ENCODE measurements at regions not wholly inside any gene's neighbourhood (a gene's known extent, or its start where the extent isn't known, plus 50 kb on each side); places are given as distances from the start of the nearest gene placed in this dataset.

- H3K27ac Mint-ChIP-seq: no peak overlapping the region
- H3K4me3 Mint-ChIP-seq: no peak overlapping the region
- ATAC-seq (ENCODE audit: low read depth in 2 of 2) (no peak), DNase-seq (no peak)
- H3K4me1 Mint-ChIP-seq: no peaks in the 10 kb centered on the region
- H3K36me3 Mint-ChIP-seq: no peaks in the 10 kb centered on the region
- no peaks in the 10 kb centered on the region for H3K27me3 Mint-ChIP-seq
- H3K27me3 ChIP-seq (ENCODE audit: control insufficient read depth, insufficient read depth, low read length): no peaks in the 10 kb centered on the region
- no peak overlapping the region for H3K27ac ChIP-seq (ENCODE audit: insufficient read depth, low read length, poor library complexity, severe bottlenecking)
- peaks cover 3 to 14% (median 5%) of the 10 kb centered on the region in 7 donors for H3K9me3 Mint-ChIP-seq
- no peak overlapping the region for H3K4me3 ChIP-seq (ENCODE audit: low read depth, low read length)
- no peaks in the 10 kb centered on the region for H3K4me1 ChIP-seq (ENCODE audit: control insufficient read depth, insufficient read depth, low read length, poor library complexity, severe bottlenecking)
- no peaks in the 10 kb centered on the region for H3K36me3 ChIP-seq (ENCODE audit: control insufficient read depth, insufficient read depth, low read length)
- H3K9me3 ChIP-seq (ENCODE audit: control insufficient read depth in 2 of 2, low read length in 2 of 2): peaks cover 0 to 8% of the 10 kb centered on the region in 2 experiments
Observed at GRCh38 chr10:42883993-42884983, 101.7 kb downstream of the BMS1 start.

- H3K4me1 Mint-ChIP-seq: no peaks in the 10 kb centered on the region
- no peaks in the 10 kb centered on the region for H3K36me3 ChIP-seq (ENCODE audit: control insufficient read depth, insufficient read depth, low read length)
- H3K4me1 ChIP-seq (ENCODE audit: control insufficient read depth, insufficient read depth, low read length, poor library complexity, severe bottlenecking): no peaks in the 10 kb centered on the region
- no peaks in the 10 kb centered on the region for H3K27me3 ChIP-seq (ENCODE audit: control insufficient read depth, insufficient read depth, low read length)
- no peaks in the 10 kb centered on the region for H3K36me3 Mint-ChIP-seq
- no peak overlapping the region for H3K27ac ChIP-seq (ENCODE audit: insufficient read depth, low read length, poor library complexity, severe bottlenecking)
- no peaks in the 10 kb centered on the region for H3K27me3 Mint-ChIP-seq
- no peak for DNase-seq
- H3K27ac Mint-ChIP-seq: no peak overlapping the region
- no peak overlapping the region for H3K4me3 ChIP-seq (ENCODE audit: low read depth, low read length)
- ATAC-seq (ENCODE audit: low read depth in 2 of 2): no peak
- no peak overlapping the region for H3K4me3 Mint-ChIP-seq
- peaks cover 0 to 8% of the 10 kb centered on the region in 2 experiments for H3K9me3 ChIP-seq (ENCODE audit: control insufficient read depth in 2 of 2, low read length in 2 of 2)
- H3K9me3 Mint-ChIP-seq: peaks cover 3 to 14% (median 5%) of the 10 kb centered on the region in 7 donors
Observed at GRCh38 chr10:42885491-42886270, 103.1 kb downstream of the BMS1 start.

- H3K36me3 ChIP-seq (ENCODE audit: control insufficient read depth, insufficient read depth, low read length): no peaks in the 10 kb centered on the region
- Mint-ChIP-seq H3K27ac (no peak overlapping the region), H3K36me3 (no peaks in the 10 kb centered on the region), H3K4me3 (no peak overlapping the region), H3K9me3 (peaks cover 0 to 2% (median under 1%) of the 10 kb centered on the region in 7 donors), H3K4me1 (no peaks in the 10 kb centered on the region), H3K27me3 (no peaks in the 10 kb centered on the region)
- no peak overlapping the region for H3K4me3 ChIP-seq (ENCODE audit: low read depth, low read length)
- DNase-seq (no peak), ATAC-seq (ENCODE audit: low read depth in 2 of 2) (no peak)
- peaks cover 0 to under 1% of the 10 kb centered on the region in 2 experiments for H3K9me3 ChIP-seq (ENCODE audit: control insufficient read depth in 2 of 2, low read length in 2 of 2)
- H3K4me1 ChIP-seq (ENCODE audit: control insufficient read depth, insufficient read depth, low read length, poor library complexity, severe bottlenecking): no peaks in the 10 kb centered on the region
- H3K27me3 ChIP-seq (ENCODE audit: control insufficient read depth, insufficient read depth, low read length): no peaks in the 10 kb centered on the region
- no peak overlapping the region for H3K27ac ChIP-seq (ENCODE audit: insufficient read depth, low read length, poor library complexity, severe bottlenecking)
Observed at GRCh38 chr10:42887734-42888503, 105.3 kb downstream of the BMS1 start.

GRCh38 chr10:42888504-42889095, 106.0 kb downstream of the BMS1 start:
- ATAC-seq (ENCODE audit: low read depth in 2 of 2) (no peak), DNase-seq (no peak)
- Histone ChIP-seq H3K27me3 (ENCODE audit: control insufficient read depth, insufficient read depth, low read length) (no peaks in the 10 kb centered on the region), H3K36me3 (ENCODE audit: control insufficient read depth, insufficient read depth, low read length) (no peaks in the 10 kb centered on the region), H3K4me1 (ENCODE audit: control insufficient read depth, insufficient read depth, low read length, poor library complexity, severe bottlenecking) (no peaks in the 10 kb centered on the region), H3K9me3 (ENCODE audit: control insufficient read depth in 2 of 2, low read length in 2 of 2) (no peaks in the 10 kb centered on the region), H3K27ac (ENCODE audit: insufficient read depth, low read length, poor library complexity, severe bottlenecking) (no peak overlapping the region), H3K4me3 (ENCODE audit: low read depth, low read length) (no peak overlapping the region)
- Mint-ChIP-seq H3K27ac (no peak overlapping the region), H3K4me1 (no peaks in the 10 kb centered on the region), H3K4me3 (no peak overlapping the region), H3K27me3 (no peaks in the 10 kb centered on the region), H3K9me3 (peaks cover 0 to 2% (median 0%) of the 10 kb centered on the region in 7 donors), H3K36me3 (no peaks in the 10 kb centered on the region)

- Histone ChIP-seq H3K4me3 (ENCODE audit: low read depth, low read length) (no peak overlapping the region), H3K27ac (ENCODE audit: insufficient read depth, low read length, poor library complexity, severe bottlenecking) (no peak overlapping the region), H3K36me3 (ENCODE audit: control insufficient read depth, insufficient read depth, low read length) (no peaks in the 10 kb centered on the region), H3K9me3 (ENCODE audit: control insufficient read depth in 2 of 2, low read length in 2 of 2) (peaks cover 0 to 4% of the 10 kb centered on the region in 2 experiments), H3K27me3 (ENCODE audit: control insufficient read depth, insufficient read depth, low read length) (peaks cover 2% of the 10 kb centered on the region), H3K4me1 (ENCODE audit: control insufficient read depth, insufficient read depth, low read length, poor library complexity, severe bottlenecking) (no peaks in the 10 kb centered on the region)
- peaks cover 0 to 30% (median 5%) of the 10 kb centered on the region in 7 donors for H3K9me3 Mint-ChIP-seq
- H3K4me1 Mint-ChIP-seq: peaks cover 0 to 6% (median 0%) of the 10 kb centered on the region in 4 donors
- ATAC-seq (ENCODE audit: low read depth in 2 of 2) (no peak), DNase-seq (no peak)
- peaks cover 3% of the 10 kb centered on the region for H3K36me3 Mint-ChIP-seq
- H3K27ac Mint-ChIP-seq: no peak overlapping the region
- H3K27me3 Mint-ChIP-seq: peaks cover 26% of the 10 kb centered on the region
- H3K4me3 Mint-ChIP-seq: no peak overlapping the region
Observed at GRCh38 chr10:42896735-42897134, 114.1 kb downstream of the BMS1 start.

- no peaks in the 10 kb centered on the region for H3K36me3 ChIP-seq (ENCODE audit: control insufficient read depth, insufficient read depth, low read length)
- peaks cover 3% of the 10 kb centered on the region for H3K27me3 ChIP-seq (ENCODE audit: control insufficient read depth, insufficient read depth, low read length)
- H3K27ac ChIP-seq (ENCODE audit: insufficient read depth, low read length, poor library complexity, severe bottlenecking): no peak overlapping the region
- ATAC-seq (ENCODE audit: low read depth in 2 of 2) (no peak), DNase-seq (no peak)
- no peak overlapping the region for H3K4me3 ChIP-seq (ENCODE audit: low read depth, low read length)
- H3K36me3 Mint-ChIP-seq: peaks cover 3% of the 10 kb centered on the region
- H3K9me3 Mint-ChIP-seq: peaks cover 0 to 36% (median 5%) of the 10 kb centered on the region in 7 donors
- no peak overlapping the region for H3K4me3 Mint-ChIP-seq
- H3K27me3 Mint-ChIP-seq: peaks cover 26% of the 10 kb centered on the region
- peaks cover 0 to 6% (median 0%) of the 10 kb centered on the region in 4 donors for H3K4me1 Mint-ChIP-seq
- H3K27ac Mint-ChIP-seq: no peak overlapping the region
- no peaks in the 10 kb centered on the region for H3K4me1 ChIP-seq (ENCODE audit: control insufficient read depth, insufficient read depth, low read length, poor library complexity, severe bottlenecking)
- H3K9me3 ChIP-seq (ENCODE audit: control insufficient read depth in 2 of 2, low read length in 2 of 2): peaks cover 0 to 4% of the 10 kb centered on the region in 2 experiments
Observed at GRCh38 chr10:42898037-42898960, 115.7 kb downstream of the BMS1 start.

Data from CD4-positive, CD25-positive, alpha-beta regulatory T cell (primary cell).